Activated CD4-positive, alpha-beta T cell treated with anti-CD3 and anti-CD28 coated beads, Interleukin-2, amount 10 ng/mL, durations not matched to agents 7 days and 5 days (primary cell): ENCODE measurements at regions not wholly inside any gene's neighbourhood (a gene's known extent, or its start where the extent isn't known, plus 50 kb on each side); places are given as distances from the start of the nearest gene placed in this dataset.
"Not testable (repeated sequence)": the region's sequence is repeated elsewhere in the genome, so short reads cannot be mapped to it uniquely, and the experiment has no call there.

Experiments used
- CTCF ChIA-PET: fragments of 350-600 bp; sonication (Branson Sonifier 250); formaldehyde crosslinking; loops from one replicate; lab custom pipeline; 2021; ENCODE audit warnings: antibody characterized with exemption; lab: Charles Lee
- POLR2A ChIA-PET: fragments of 350-600 bp; sonication (Branson Sonifier 250); formaldehyde crosslinking; loops from one replicate; lab custom pipeline; 2021; ENCODE audit warnings: antibody characterized with exemption; lab: Charles Lee
- DNase-seq: peaks from one replicate; pipeline ENCODE4 v3.0.0-alpha.2; 2020
- H3K27ac Mint-ChIP-seq: one replicate; pipeline ENCODE4 v1.8.0; 2021; ENCODE audit warnings: mild to moderate bottlenecking, moderate library complexity, mixed read lengths
- H3K27me3 Mint-ChIP-seq: one replicate; pipeline ENCODE4 v1.8.0; 2021; ENCODE audit warnings: mixed read lengths
- H3K36me3 Mint-ChIP-seq: one replicate; pipeline ENCODE4 v1.8.0; 2021; ENCODE audit warnings: low read depth, mixed read lengths
- H3K4me1 Mint-ChIP-seq: one replicate; pipeline ENCODE4 v1.8.0; 2021; ENCODE audit warnings: mixed read lengths
- H3K4me3 Mint-ChIP-seq: one replicate; pipeline ENCODE4 v1.8.0; 2021; ENCODE audit warnings: mild to moderate bottlenecking, moderate library complexity, mixed read lengths
- H3K9me3 Mint-ChIP-seq: one replicate; pipeline ENCODE4 v1.8.0; 2021; ENCODE audit warnings: mixed read lengths

DNA sequence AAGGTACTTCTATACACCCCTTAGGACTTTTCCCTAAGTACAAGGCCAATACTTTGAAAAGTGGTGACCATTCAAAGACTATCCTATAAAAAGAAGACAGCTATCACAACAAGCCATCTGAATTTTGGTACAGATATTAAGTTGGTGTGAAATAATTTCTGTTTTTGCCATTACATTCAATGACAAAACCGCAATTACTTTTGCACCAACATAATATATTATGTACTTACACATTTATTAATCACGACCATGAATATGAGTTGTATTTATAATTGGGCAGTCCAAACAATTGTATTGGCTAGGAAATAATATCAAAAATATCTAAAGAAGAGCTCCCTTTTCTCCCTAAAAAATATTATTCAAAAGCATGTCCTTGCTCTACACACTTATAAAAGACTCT is 215.7 kb downstream of the TMA16 start:
- Mint-ChIP-seq H3K27ac (no peak overlapping the region), H3K36me3 (no peaks in the 10 kb centered on the region), H3K4me1 (no peaks in the 10 kb centered on the region), H3K9me3 (no peaks in the 10 kb centered on the region), H3K27me3 (no peaks in the 10 kb centered on the region), H3K4me3 (no peak overlapping the region)
- ChIA-PET POLR2A (no interaction called here), CTCF (no interaction called here)
- no peak for DNase-seq

DNA sequence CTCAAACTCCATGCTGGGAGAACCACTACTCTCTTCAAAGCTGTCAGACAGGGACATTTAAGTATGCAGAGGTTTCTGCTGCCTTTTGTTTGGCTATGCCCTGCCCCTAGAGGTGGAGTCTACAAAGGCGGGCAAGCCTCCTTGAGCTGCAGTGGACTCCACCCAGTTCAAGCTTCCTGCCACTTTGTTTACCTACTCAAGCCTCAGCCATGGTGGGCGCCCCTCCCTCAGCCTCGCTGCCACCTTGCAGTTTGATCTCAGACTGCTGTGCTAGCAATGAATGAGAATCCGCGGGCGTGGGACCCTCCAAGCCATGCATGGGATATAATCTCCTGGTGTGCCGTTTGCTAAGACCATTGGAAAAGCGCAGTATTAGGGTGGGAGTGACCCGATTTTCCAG is 230.0 kb downstream of the TMA16 start:
- CTCF ChIA-PET, DNase-seq, H3K4me1 Mint-ChIP-seq, H3K4me3 Mint-ChIP-seq, H3K36me3 Mint-ChIP-seq, POLR2A ChIA-PET, H3K27ac Mint-ChIP-seq, H3K9me3 Mint-ChIP-seq, H3K27me3 Mint-ChIP-seq: not testable (repeated sequence)

DNA sequence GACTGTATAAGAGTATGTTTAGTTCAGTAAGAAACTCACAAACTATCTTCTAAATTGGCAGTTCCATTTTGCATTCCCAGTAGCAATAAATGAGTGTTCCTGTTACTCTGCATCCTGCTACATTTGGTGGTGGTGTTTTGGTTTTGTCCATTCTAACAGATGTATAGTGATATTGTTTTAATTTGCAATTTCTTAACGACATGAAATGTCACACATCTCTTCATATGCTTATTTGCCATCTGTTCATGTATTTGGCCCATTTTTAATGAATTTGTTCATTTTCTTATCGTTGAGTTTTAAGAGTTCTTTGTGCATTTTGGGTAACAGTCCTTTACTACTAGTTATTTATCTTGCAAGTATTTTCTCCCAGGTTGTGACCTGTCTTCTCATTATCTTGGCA is 232.2 kb downstream of the TMA16 start:
- Mint-ChIP-seq H3K27ac (no peak overlapping the region), H3K9me3 (no peaks in the 10 kb centered on the region), H3K4me1 (no peaks in the 10 kb centered on the region), H3K27me3 (no peaks in the 10 kb centered on the region), H3K36me3 (no peaks in the 10 kb centered on the region), H3K4me3 (no peak overlapping the region)
- CTCF ChIA-PET = no interaction called here
- no peak for DNase-seq
- POLR2A ChIA-PET = no interaction called here

DNA sequence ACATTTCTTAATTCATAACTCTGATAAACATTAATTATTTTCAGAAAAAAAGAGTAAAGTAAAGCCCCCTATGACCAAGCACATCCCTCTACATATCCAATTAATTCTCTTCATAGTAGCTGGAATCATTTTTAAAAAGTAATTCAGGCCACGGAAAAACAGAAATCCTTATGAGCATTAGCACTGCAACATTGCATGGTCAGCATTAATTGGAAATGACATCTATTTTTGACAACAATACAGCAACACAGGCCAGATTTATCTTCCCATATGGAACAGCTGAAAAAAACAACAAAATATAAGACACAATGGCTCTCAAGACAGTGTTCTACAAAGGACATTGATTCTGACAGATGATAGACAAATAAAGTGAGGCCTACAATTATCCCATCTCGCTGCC is 236.6 kb downstream of the TMA16 start:
- H3K4me3 Mint-ChIP-seq = no peak overlapping the region
- no peaks in the 10 kb centered on the region for H3K4me1 Mint-ChIP-seq
- no peak overlapping the region for H3K27ac Mint-ChIP-seq
- H3K9me3 Mint-ChIP-seq = no peaks in the 10 kb centered on the region
- CTCF ChIA-PET = no interaction called here
- no peak for DNase-seq
- POLR2A ChIA-PET = no interaction called here
- no peaks in the 10 kb centered on the region for H3K36me3 Mint-ChIP-seq
- H3K27me3 Mint-ChIP-seq = no peaks in the 10 kb centered on the region

DNA sequence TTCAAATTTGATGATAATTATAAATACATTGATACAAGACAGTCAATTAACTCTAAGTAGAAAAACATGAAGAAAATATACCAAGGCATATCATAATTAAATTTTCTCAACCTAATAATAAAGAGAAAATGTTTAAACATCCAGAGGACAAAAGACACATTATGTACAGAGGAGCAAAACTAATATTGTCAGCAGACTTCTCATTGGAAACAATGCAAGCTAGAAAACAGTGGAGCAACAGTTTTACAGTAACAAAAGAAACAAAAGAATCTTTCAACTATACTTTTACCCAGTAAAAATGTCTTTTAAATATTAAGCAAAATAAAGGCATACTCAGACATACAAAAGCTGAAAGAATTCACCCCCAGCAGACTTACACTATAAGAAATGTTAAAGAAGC is 238.0 kb downstream of the TMA16 start:
- POLR2A ChIA-PET = no interaction called here
- Mint-ChIP-seq H3K27ac (no peak overlapping the region), H3K27me3 (no peaks in the 10 kb centered on the region), H3K9me3 (no peaks in the 10 kb centered on the region), H3K36me3 (no peaks in the 10 kb centered on the region), H3K4me3 (no peak overlapping the region), H3K4me1 (no peaks in the 10 kb centered on the region)
- CTCF ChIA-PET = no interaction called here
- DNase-seq = no peak

- CTCF ChIA-PET = no interaction called here
- Mint-ChIP-seq H3K9me3 (no peaks in the 10 kb centered on the region), H3K27ac (no peak overlapping the region), H3K4me1 (no peaks in the 10 kb centered on the region), H3K4me3 (no peak overlapping the region), H3K36me3 (no peaks in the 10 kb centered on the region), H3K27me3 (no peaks in the 10 kb centered on the region)
- no peak for DNase-seq
- POLR2A ChIA-PET = interaction anchor here (0.5 kb wide), 1 partner anchor 193 kb away, joined by 3 read pairs; no protein-coding TSS in a partner anchor
These were observed 242.4 kb downstream of the TMA16 start for GRCh38 chr4:163736876-163737275.

- DNase-seq, H3K36me3 Mint-ChIP-seq, H3K4me1 Mint-ChIP-seq, POLR2A ChIA-PET, H3K27me3 Mint-ChIP-seq, H3K9me3 Mint-ChIP-seq, H3K27ac Mint-ChIP-seq, H3K4me3 Mint-ChIP-seq: not testable (repeated sequence)
- CTCF ChIA-PET = interaction anchor here (0.9 kb wide), 1 partner anchor 188 kb away, joined by 4 read pairs; no protein-coding TSS in a partner anchor
These were observed 243.4 kb downstream of the TMA16 start for GRCh38 chr4:163737846-163738245.

- Mint-ChIP-seq H3K4me3 (no peak overlapping the region), H3K4me1 (no peaks in the 10 kb centered on the region), H3K27me3 (no peaks in the 10 kb centered on the region), H3K36me3 (no peaks in the 10 kb centered on the region), H3K27ac (no peak overlapping the region), H3K9me3 (no peaks in the 10 kb centered on the region)
- ChIA-PET POLR2A (no interaction called here), CTCF (interaction anchor here (0.9 kb wide), 1 partner anchor 189 kb away, joined by 4 read pairs; no protein-coding TSS in a partner anchor)
- no peak for DNase-seq
These were observed 244.0 kb downstream of the TMA16 start for GRCh38 chr4:163738521-163738920.

DNA sequence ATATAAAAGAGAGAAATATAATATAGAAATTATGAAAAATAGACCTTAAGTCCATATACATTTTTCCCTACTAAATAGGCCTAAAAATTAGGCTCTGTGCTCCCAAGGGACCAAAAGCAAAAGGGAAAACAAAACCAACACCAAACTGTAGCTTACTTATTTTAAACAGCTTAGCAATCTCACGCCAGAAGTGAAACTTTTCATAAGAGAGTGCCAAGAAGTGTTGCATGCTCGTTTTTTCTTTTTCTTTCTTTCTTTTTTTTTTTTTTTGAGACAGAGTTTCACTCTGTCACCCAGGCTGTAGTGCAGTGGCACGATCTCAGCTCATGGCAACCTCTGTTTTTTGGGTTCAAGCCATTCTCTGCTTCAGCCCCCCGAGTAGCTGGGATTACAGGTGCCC is 250.4 kb downstream of the TMA16 start:
- POLR2A ChIA-PET = no interaction called here
- no peak overlapping the region for H3K27ac Mint-ChIP-seq
- CTCF ChIA-PET = interaction anchor here (0.6 kb wide), 1 partner anchor 13 kb away, joined by 3 read pairs; no protein-coding TSS in a partner anchor

GRCh38 chr4:163747293-163747692 is 252.8 kb downstream of the TMA16 start:
- ChIA-PET CTCF (interaction anchor here (1.1 kb wide), 1 partner anchor 11 kb away, joined by 3 read pairs; no protein-coding TSS in a partner anchor), POLR2A (no interaction called here)
- Mint-ChIP-seq H3K36me3 (no peaks in the 10 kb centered on the region), H3K4me1 (no peaks in the 10 kb centered on the region), H3K27ac (no peak overlapping the region), H3K9me3 (no peaks in the 10 kb centered on the region), H3K4me3 (no peak overlapping the region), H3K27me3 (no peaks in the 10 kb centered on the region)
- no peak for DNase-seq

More for the DNA sequence above, 250.4 kb downstream of the TMA16 start:
- DNase-seq = no peak
- H3K4me3 Mint-ChIP-seq = no peak overlapping the region
- H3K27me3 Mint-ChIP-seq = no peaks in the 10 kb centered on the region
- no peaks in the 10 kb centered on the region for H3K9me3 Mint-ChIP-seq
- no peaks in the 10 kb centered on the region for H3K36me3 Mint-ChIP-seq
- H3K4me1 Mint-ChIP-seq = no peaks in the 10 kb centered on the region

DNA sequence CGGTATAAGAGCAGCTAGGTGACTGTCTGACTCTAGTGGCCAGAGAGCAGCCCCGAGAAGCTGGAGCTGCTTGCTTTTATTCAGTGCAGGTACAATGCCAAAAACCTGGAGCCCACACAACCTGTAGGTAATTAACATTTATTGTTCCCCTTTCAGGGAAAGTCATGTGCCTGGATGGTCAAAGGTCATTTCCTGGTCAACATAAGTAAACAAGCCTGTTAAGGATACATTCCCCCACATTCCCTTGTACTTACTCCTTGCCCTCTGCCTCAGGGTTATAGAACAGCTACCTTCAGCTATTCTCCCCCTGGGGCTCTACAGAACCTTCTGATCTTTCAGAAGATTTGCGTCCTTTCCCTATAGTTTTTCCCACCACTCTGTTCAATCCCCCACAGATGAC is 253.4 kb downstream of the TMA16 start:
- CTCF ChIA-PET = interaction anchor here (0.6 to 1.1 kb wide), 2 partner anchors 11 to 603 kb away, joined by 3 to 4 read pairs; no protein-coding TSS in a partner anchor
- DNase-seq = no peak
- H3K9me3 Mint-ChIP-seq = no peaks in the 10 kb centered on the region
- H3K27me3 Mint-ChIP-seq = no peaks in the 10 kb centered on the region
- no peak overlapping the region for H3K27ac Mint-ChIP-seq
- POLR2A ChIA-PET = no interaction called here
- H3K4me3 Mint-ChIP-seq = no peak overlapping the region
- H3K4me1 Mint-ChIP-seq = no peaks in the 10 kb centered on the region
- no peaks in the 10 kb centered on the region for H3K36me3 Mint-ChIP-seq

GRCh38 chr4:163748449-163748848 is 254.0 kb downstream of the TMA16 start:
- Mint-ChIP-seq H3K27ac (no peak overlapping the region), H3K4me1 (no peaks in the 10 kb centered on the region), H3K27me3 (no peaks in the 10 kb centered on the region), H3K9me3 (no peaks in the 10 kb centered on the region), H3K36me3 (no peaks in the 10 kb centered on the region), H3K4me3 (no peak overlapping the region)
- no peak for DNase-seq
- CTCF ChIA-PET = interaction anchor here (0.6 to 1.1 kb wide), 2 partner anchors 10 to 602 kb away, joined by 3 to 4 read pairs; no protein-coding TSS in a partner anchor
- POLR2A ChIA-PET = no interaction called here

DNA sequence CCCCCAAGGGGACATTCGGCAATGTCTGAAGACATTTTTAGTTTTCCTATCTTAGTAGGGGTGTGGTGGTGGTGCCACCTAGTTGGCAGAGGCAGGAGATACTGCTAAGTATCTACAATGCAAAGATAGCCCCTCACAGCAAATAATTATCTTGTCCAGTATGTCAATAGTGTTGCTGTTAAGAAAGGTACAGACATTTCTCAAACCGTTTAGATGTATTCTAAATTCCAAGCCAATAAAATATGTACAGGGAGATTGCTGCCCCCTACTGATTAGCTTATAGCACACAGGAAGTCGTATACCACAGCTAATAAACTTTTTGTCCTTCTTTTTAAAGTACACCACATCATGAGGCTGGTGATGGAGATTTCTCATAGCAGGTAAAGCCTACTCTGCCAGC is 260.5 kb downstream of the TMA16 start:
- H3K36me3 Mint-ChIP-seq = no peaks in the 10 kb centered on the region
- peaks cover 2% of the 10 kb centered on the region for H3K4me1 Mint-ChIP-seq
- ChIA-PET CTCF (interaction anchor here (0.7 to 1.2 kb wide), 2 partner anchors 16 to 54 kb away, joined by 3 read pairs; no protein-coding TSS in a partner anchor), POLR2A (interaction anchor here (0.6 kb wide), 1 partner anchor 15 kb away, joined by 3 read pairs; no protein-coding TSS in a partner anchor)
- no peak overlapping the region for H3K4me3 Mint-ChIP-seq
- no peaks in the 10 kb centered on the region for H3K9me3 Mint-ChIP-seq
- no peaks in the 10 kb centered on the region for H3K27me3 Mint-ChIP-seq
- peak; percentile 19 for DNase-seq
- H3K27ac Mint-ChIP-seq = no peak overlapping the region

- no peak overlapping the region for H3K27ac Mint-ChIP-seq
These were observed 262.7 kb downstream of the TMA16 start for GRCh38 chr4:163757219-163757618.

More at GRCh38 chr4:163757219-163757618, 262.7 kb downstream of the TMA16 start:
- Mint-ChIP-seq H3K36me3 (no peaks in the 10 kb centered on the region), H3K4me1 (peaks cover 2% of the 10 kb centered on the region), H3K4me3 (no peak overlapping the region), H3K27me3 (peaks cover 2% of the 10 kb centered on the region), H3K9me3 (no peaks in the 10 kb centered on the region)
- ChIA-PET CTCF (no interaction called here), POLR2A (no interaction called here)
- DNase-seq = no peak
